SH-SY5Y (cell line): ENCODE measurements at regions not wholly inside any gene's neighbourhood (a gene's known extent, or its start where the extent isn't known, plus 50 kb on each side); places are given as distances from the start of the nearest gene placed in this dataset.

ENCODE experiments used
- GATA2 ChIP-seq: IDR thresholded peaks from 2 replicates; pipeline ENCODE4 v1.6.1; 2011; ENCODE audit warnings: mild to moderate bottlenecking, low read depth, low read length
- GATA3 ChIP-seq: IDR thresholded peaks from 2 replicates; pipeline ENCODE4 v1.6.1; 2011; ENCODE audit warnings: low read depth, mild to moderate bottlenecking, low read length, moderate library complexity

GRCh38 chr7:113444261-113444660, 325.9 kb upstream of the SMIM30 start:
- TF ChIP-seq GATA2 (no peak), GATA3 (no peak)
